SK-N-SH (cell line): ENCODE measurements at regions not wholly inside any gene's neighbourhood (a gene's known extent, or its start where the extent isn't known, plus 50 kb on each side); places are given as distances from the start of the nearest gene placed in this dataset.
A peak's percentile ranks its signal among the peaks of the same experiment; 100 is the strongest.

ENCODE experiments used
- CTCF ChIA-PET: fragments of 300-600, 350-600 bp; formaldehyde crosslinking; extraction: SDS; loops from one replicate; lab custom pipeline; 2021; lab: Yijun Ruan, JAX
- POLR2A ChIA-PET: fragments of 350-600 bp; sonication (Branson Sonifier 250); formaldehyde crosslinking; extraction: SDS; loops from one replicate; lab custom pipeline; 2020; ENCODE audit warnings: antibody characterized with exemption, inconsistent platforms; lab: Yijun Ruan, JAX
- DNase-seq: peaks from one replicate; pipeline ENCODE4 v3.0.0; 2012
- H2AFZ ChIP-seq: fragments of 200-600 bp; sonication (generic); 2 replicates; pipeline ENCODE4 v1.8.1; 2016; ENCODE audit warnings: antibody characterized with exemption, mild to moderate bottlenecking, low read depth
- H3F3A ChIP-seq: fragments of 200-600 bp; sonication (generic); replicated peaks from 2 replicates; pipeline ENCODE3; 2016; ENCODE audit warnings: antibody characterized with exemption, mild to moderate bottlenecking; ENCODE audit not compliant: insufficient read depth
- H3K27ac ChIP-seq, 2 experiments: fragments of 200-500 bp in 1 of 2; fragments of 200-600 bp in 1 of 2; sonication (Bioruptor generic) in 1 of 2; sonication (generic), shearing (Covaris generic) in 1 of 2; 2 replicates each; pipeline versions ENCODE4 v1.5.1 to v1.6.1; 2014 to 2016; ENCODE audit warnings: low read depth in 2 of 2, inconsistent platforms in 1 of 2, low read length in 1 of 2, mild to moderate bottlenecking in 1 of 2, mixed read lengths in 1 of 2
- H3K27me3 ChIP-seq: fragments of 200-600 bp; sonication (generic), shearing (Covaris generic); 2 replicates; pipeline ENCODE4 v1.6.1; 2016; ENCODE audit warnings: mixed run types; ENCODE audit not compliant: insufficient read depth
- H3K36me3 ChIP-seq, 2 experiments: fragments of 200-500 bp in 1 of 2; fragments of 200-600 bp in 1 of 2; sonication (Bioruptor generic) in 1 of 2; sonication (generic) in 1 of 2; replicated peaks in 1 of 2; 2 replicates each; pipeline versions ENCODE3 to v1.5.1; 2014 to 2016; ENCODE audit warnings: low read length in 1 of 2, mild to moderate bottlenecking in 1 of 2; ENCODE audit not compliant: insufficient read depth in 2 of 2, control insufficient read depth in 1 of 2
- H3K4me1 ChIP-seq, 2 experiments: fragments of 200-500 bp in 1 of 2; fragments of 200-600 bp in 1 of 2; sonication (Bioruptor generic) in 1 of 2; sonication (generic), shearing (Covaris generic) in 1 of 2; 2 replicates each; pipeline versions ENCODE4 v1.5.1 to v1.6.1; 2014 to 2016; ENCODE audit warnings: low read depth in 1 of 2, low read length in 1 of 2, mixed run types in 1 of 2; ENCODE audit not compliant: insufficient read depth in 2 of 2, control insufficient read depth in 1 of 2
- H3K4me2 ChIP-seq: fragments of 200-600 bp; sonication (generic), shearing (Covaris generic); 2 replicates; pipeline ENCODE4 v1.6.1; 2017; ENCODE audit warnings: mixed run types
- H3K4me3 ChIP-seq, 2 experiments: fragments of 200-500 bp in 1 of 2; fragments of 200-600 bp in 1 of 2; sonication (Bioruptor generic) in 1 of 2; sonication (generic), shearing (Covaris generic) in 1 of 2; 2 replicates each; pipeline versions ENCODE4 v1.5.1 to v1.8.1; 2014 to 2016; ENCODE audit warnings: low read depth in 2 of 2, inconsistent platforms in 1 of 2, low read length in 1 of 2, mild to moderate bottlenecking in 1 of 2, mixed read lengths in 1 of 2, moderate library complexity in 1 of 2
- H3K79me2 ChIP-seq: fragments of 200-600 bp; sonication (generic); 2 replicates; pipeline ENCODE4 v1.8.1; 2017; ENCODE audit warnings: mild to moderate bottlenecking; ENCODE audit not compliant: insufficient read depth
- H3K9ac ChIP-seq: fragments of 200-600 bp; sonication (generic); 2 replicates; pipeline ENCODE4 v1.6.1; 2017; ENCODE audit warnings: mixed run types
- H3K9me2 ChIP-seq: fragments of 200-600 bp; sonication (generic); 2 replicates; pipeline ENCODE4 v1.6.1; 2017; ENCODE audit warnings: mixed run types
- H3K9me3 ChIP-seq: fragments of 200-600 bp; sonication (generic); 2 replicates; pipeline ENCODE4 v1.6.1; 2017; ENCODE audit warnings: mixed run types, mild to moderate bottlenecking, moderate library complexity
- H4K20me1 ChIP-seq: fragments of 200-600 bp; sonication (generic); 2 replicates; pipeline ENCODE4 v1.6.1; 2017; ENCODE audit warnings: mild to moderate bottlenecking, mixed run types; ENCODE audit not compliant: insufficient read depth
- CHD2 ChIP-seq: fragments of 150-350 bp; IDR thresholded peaks from 2 replicates; pipeline ENCODE4 v1.6.1; 2018; ENCODE audit warnings: low read length; ENCODE audit not compliant: partially characterized antibody
- EP300 ChIP-seq, 2 experiments: IDR thresholded peaks; 2 replicates each; pipeline versions ENCODE4 v1.4.0 to v1.6.1; 2012; ENCODE audit warnings: borderline replicate concordance in 1 of 2, low read depth in 1 of 2, low read length in 1 of 2
- EZH2phosphoT487 ChIP-seq: fragments of 200-600 bp; sonication (generic); IDR thresholded peaks from 2 replicates; pipeline ENCODE4 v1.6.1; 2017; ENCODE audit warnings: low read depth, mixed run types, mild to moderate bottlenecking, antibody characterized with exemption, moderate library complexity, borderline replicate concordance
- FOSL2 ChIP-seq: IDR thresholded peaks from 2 replicates; pipeline ENCODE4 v1.4.0; 2012; ENCODE audit warnings: low read depth, mild to moderate bottlenecking, moderate library complexity, borderline replicate concordance
- FOXM1 ChIP-seq: IDR thresholded peaks from 2 replicates; pipeline ENCODE4 v1.4.0; 2012; ENCODE audit warnings: low read depth, mild to moderate bottlenecking
- GABPA ChIP-seq: IDR thresholded peaks from 2 replicates; pipeline ENCODE4 v1.4.0; 2012; ENCODE audit warnings: low read depth, mild to moderate bottlenecking
- GATA2 ChIP-seq: sonication (generic); formaldehyde crosslinking; IDR thresholded peaks from 2 replicates; pipeline ENCODE4 v1.5.0; 2020; ENCODE audit warnings: mild to moderate bottlenecking, missing genetic modification reagents
- JUND ChIP-seq: IDR thresholded peaks from 2 replicates; pipeline ENCODE4 v1.4.0; 2012
- MEF2A ChIP-seq: IDR thresholded peaks from 2 replicates; pipeline ENCODE4 v1.4.0; 2012; ENCODE audit warnings: low read depth, borderline replicate concordance
- MXI1 ChIP-seq: IDR thresholded peaks from 2 replicates; pipeline ENCODE4 v1.6.1; 2012; ENCODE audit warnings: mild to moderate bottlenecking, low read depth, low read length, improper control_type of control experiment
- NFIC ChIP-seq: IDR thresholded peaks from 2 replicates; pipeline ENCODE4 v1.4.0; 2012; ENCODE audit warnings: borderline replicate concordance
- RAD21 ChIP-seq: IDR thresholded peaks from 2 replicates; pipeline ENCODE4 v1.6.1; 2012; ENCODE audit warnings: mild to moderate bottlenecking, low read length
- RCOR1 ChIP-seq: fragments of 150-350 bp; IDR thresholded peaks from 2 replicates; pipeline ENCODE4 v1.6.1; 2017; ENCODE audit warnings: antibody characterized with exemption, low read length
- TCF12 ChIP-seq: IDR thresholded peaks from 2 replicates; pipeline ENCODE4 v1.4.0; 2012
- WGBS: methylation state at CpG from one replicate; pipeline ENCODE4 v1.1.6; 2017; ENCODE audit warnings: low lambda C conversion rate; 5-methylcytosine and 5-hydroxymethylcytosine counted together
- TF ChIP-seq, protein P1 (sequence below): fragments of 150-350 bp; IDR thresholded peaks from 2 replicates; pipeline ENCODE4 v1.6.1; 2016; ENCODE audit warnings: mild to moderate bottlenecking, low read depth, low read length
- TF ChIP-seq, protein P2 (sequence below): fragments of 150-350 bp; IDR thresholded peaks from 2 replicates; pipeline ENCODE4 v1.6.1; 2017; ENCODE audit warnings: antibody characterized with exemption, low read length, low read depth, borderline replicate concordance
- TF ChIP-seq, protein P3 (sequence below): fragments of 200-600 bp; sonication (generic); IDR thresholded peaks from 2 replicates; pipeline ENCODE4 v1.6.1; 2017; ENCODE audit warnings: antibody characterized with exemption, mild to moderate bottlenecking, moderate library complexity
- TF ChIP-seq, protein P4 (sequence below): IDR thresholded peaks from 2 replicates; pipeline ENCODE4 v1.4.0; 2012; ENCODE audit warnings: low read depth, borderline replicate concordance

DNA sequence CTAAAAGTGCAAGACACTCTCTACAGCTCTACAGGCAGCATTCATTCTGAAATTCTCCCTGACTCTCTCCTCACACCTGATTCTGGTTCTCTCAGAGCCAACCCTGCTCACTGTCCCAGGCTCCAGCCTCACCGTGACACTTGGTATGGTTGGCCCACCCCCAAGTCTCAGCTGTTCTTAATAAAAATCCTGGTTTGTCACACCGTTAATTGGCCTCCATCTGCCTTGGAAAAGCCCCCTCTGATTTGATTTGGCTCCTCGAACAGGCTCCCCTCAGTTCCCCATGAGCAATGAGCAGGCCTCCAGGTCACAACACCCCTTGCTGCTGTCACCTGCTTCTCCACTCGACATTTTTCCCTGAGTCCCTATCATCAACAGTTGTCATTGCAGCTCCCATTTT, 507.3 kb upstream of the AUTS2 start:
- no peak for TF ChIP-seq CHD2
- no peak for TF ChIP-seq TCF12
- TF ChIP-seq, protein P1, sequence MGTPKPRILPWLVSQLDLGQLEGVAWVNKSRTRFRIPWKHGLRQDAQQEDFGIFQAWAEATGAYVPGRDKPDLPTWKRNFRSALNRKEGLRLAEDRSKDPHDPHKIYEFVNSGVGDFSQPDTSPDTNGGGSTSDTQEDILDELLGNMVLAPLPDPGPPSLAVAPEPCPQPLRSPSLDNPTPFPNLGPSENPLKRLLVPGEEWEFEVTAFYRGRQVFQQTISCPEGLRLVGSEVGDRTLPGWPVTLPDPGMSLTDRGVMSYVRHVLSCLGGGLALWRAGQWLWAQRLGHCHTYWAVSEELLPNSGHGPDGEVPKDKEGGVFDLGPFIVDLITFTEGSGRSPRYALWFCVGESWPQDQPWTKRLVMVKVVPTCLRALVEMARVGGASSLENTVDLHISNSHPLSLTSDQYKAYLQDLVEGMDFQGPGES = no peak
- no peak for TF ChIP-seq RAD21
- Histone ChIP-seq H4K20me1 (no peaks in the 10 kb centered on the region), H3K9ac (no peak overlapping the region), H3K27ac (no peak overlapping the region), H3K4me3 (no peak overlapping the region), H3K4me2 (no peak overlapping the region), H3F3A (no peaks in the 10 kb centered on the region), H3K9me2 (no peaks in the 10 kb centered on the region), H3K9me3 (no peaks in the 10 kb centered on the region), H3K4me1 (peaks cover 0 to 8% of the 10 kb centered on the region in 2 experiments; a peak in 1 of 4 replicates), H3K36me3 (no peaks in the 10 kb centered on the region), H3K27me3 (no peaks in the 10 kb centered on the region), H2AFZ (no peak overlapping the region), H3K79me2 (no peaks in the 10 kb centered on the region)
- ChIA-PET CTCF (interaction anchor here (2.3 kb wide), 1 partner anchor 16 kb away, joined by 5 read pairs; no protein-coding TSS in a partner anchor), POLR2A (no interaction called here)
- peak; percentile 29 for DNase-seq
- 16% methylated on average over 4 of the region's 4 CpGs for WGBS

DNA sequence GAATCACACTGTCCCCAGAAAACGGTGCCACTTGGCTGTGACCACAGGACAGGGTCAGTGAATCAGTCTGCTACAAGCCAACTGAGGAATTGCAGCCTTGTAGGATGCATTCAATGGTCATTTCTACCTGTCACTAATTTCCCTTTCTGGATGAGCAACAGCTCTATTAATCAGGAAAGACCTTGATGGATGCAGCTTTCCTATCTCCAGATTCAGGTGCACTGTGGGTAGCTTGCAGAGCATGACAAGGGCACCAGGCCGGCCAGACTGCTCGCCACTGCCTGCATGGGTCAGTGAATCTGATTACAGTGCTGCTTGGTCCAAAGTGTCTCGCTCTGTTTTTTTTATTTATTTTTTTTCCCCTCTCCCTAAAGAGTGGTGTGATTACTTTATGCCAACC, 506.8 kb upstream of the AUTS2 start:
- ChIA-PET POLR2A (no interaction called here), CTCF (interaction anchor here (2.3 kb wide), 1 partner anchor 17 kb away, joined by 5 read pairs; no protein-coding TSS in a partner anchor)
- Histone ChIP-seq H3K9me2 (no peaks in the 10 kb centered on the region), H3K36me3 (no peaks in the 10 kb centered on the region), H4K20me1 (no peaks in the 10 kb centered on the region), H3K4me3 (no peak overlapping the region), H3K9ac (no peak overlapping the region), H3K27ac (no peak overlapping the region), H3K27me3 (no peaks in the 10 kb centered on the region), H3K4me2 (no peak overlapping the region), H2AFZ (no peak overlapping the region), H3K9me3 (no peaks in the 10 kb centered on the region)
- DNase-seq = no peak
- 21% methylated on average over 4 of the region's 4 CpGs for WGBS
- TF ChIP-seq MEF2A (no peak), MXI1 (no peak), EP300 (IDR thresholded peaks at IDR 0.05; ENCODE audit: borderline replicate concordance in 1 of 2, low read depth in 1 of 2, low read length in 1 of 2) (no peak), FOSL2 (no peak), GATA2 (CRISPR knock-in tag) (no peak), TCF12 (no peak), FOXM1 (no peak), GABPA (no peak), EZH2phosphoT487 (no peak), NFIC (no peak), RCOR1 (no peak), JUND (no peak)
- TF ChIP-seq, protein P2, sequence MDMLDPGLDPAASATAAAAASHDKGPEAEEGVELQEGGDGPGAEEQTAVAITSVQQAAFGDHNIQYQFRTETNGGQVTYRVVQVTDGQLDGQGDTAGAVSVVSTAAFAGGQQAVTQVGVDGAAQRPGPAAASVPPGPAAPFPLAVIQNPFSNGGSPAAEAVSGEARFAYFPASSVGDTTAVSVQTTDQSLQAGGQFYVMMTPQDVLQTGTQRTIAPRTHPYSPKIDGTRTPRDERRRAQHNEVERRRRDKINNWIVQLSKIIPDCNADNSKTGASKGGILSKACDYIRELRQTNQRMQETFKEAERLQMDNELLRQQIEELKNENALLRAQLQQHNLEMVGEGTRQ = no peak
- TF ChIP-seq, protein P3, sequence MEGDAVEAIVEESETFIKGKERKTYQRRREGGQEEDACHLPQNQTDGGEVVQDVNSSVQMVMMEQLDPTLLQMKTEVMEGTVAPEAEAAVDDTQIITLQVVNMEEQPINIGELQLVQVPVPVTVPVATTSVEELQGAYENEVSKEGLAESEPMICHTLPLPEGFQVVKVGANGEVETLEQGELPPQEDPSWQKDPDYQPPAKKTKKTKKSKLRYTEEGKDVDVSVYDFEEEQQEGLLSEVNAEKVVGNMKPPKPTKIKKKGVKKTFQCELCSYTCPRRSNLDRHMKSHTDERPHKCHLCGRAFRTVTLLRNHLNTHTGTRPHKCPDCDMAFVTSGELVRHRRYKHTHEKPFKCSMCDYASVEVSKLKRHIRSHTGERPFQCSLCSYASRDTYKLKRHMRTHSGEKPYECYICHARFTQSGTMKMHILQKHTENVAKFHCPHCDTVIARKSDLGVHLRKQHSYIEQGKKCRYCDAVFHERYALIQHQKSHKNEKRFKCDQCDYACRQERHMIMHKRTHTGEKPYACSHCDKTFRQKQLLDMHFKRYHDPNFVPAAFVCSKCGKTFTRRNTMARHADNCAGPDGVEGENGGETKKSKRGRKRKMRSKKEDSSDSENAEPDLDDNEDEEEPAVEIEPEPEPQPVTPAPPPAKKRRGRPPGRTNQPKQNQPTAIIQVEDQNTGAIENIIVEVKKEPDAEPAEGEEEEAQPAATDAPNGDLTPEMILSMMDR = no peak
- TF ChIP-seq, protein P4, sequence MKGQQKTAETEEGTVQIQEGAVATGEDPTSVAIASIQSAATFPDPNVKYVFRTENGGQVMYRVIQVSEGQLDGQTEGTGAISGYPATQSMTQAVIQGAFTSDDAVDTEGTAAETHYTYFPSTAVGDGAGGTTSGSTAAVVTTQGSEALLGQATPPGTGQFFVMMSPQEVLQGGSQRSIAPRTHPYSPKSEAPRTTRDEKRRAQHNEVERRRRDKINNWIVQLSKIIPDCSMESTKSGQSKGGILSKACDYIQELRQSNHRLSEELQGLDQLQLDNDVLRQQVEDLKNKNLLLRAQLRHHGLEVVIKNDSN = no peak
- TF ChIP-seq, all 33 proteins: peak for 0
- no peaks in the 10 kb centered on the region for H3K79me2 ChIP-seq
- H3K4me1 ChIP-seq = peaks cover 0 to 8% of the 10 kb centered on the region in 2 experiments; a peak in 1 of 4 replicates
- H3F3A ChIP-seq = no peaks in the 10 kb centered on the region
